ENCODE measurements at regions not wholly inside any gene's neighbourhood (a gene's known extent, or its start where the extent isn't known, plus 50 kb on each side); places are given as distances from the start of the nearest gene placed in this dataset.

GRCh38 chr5:124420952-124421351 lies 325.5 kb downstream of the ZNF608 start (continued):
- TF ChIP-seq ZNF518A (tag by site-specific recombination; conservative IDR thresholded peaks at IDR 0.05; ENCODE audit: low read depth) (no peak), ZNF114 (tag by site-specific recombination; IDR thresholded peaks at IDR 0.05) (no peak), PRDM4 (tag by site-specific recombination; IDR thresholded peaks at IDR 0.05) (no peak), MYNN (tag by site-specific recombination; IDR thresholded peaks at IDR 0.05; ENCODE audit: borderline replicate concordance) (no peak), ZNF280D (tag by site-specific recombination; IDR thresholded peaks at IDR 0.05) (no peak), ELK4 (IDR thresholded peaks at IDR 0.05; ENCODE audit: borderline replicate concordance, low read depth, low read length) (no peak)

- CTCF ChIA-PET = no interaction called here
- H3K4me1 ChIP-seq (ENCODE audit: control insufficient read depth, insufficient read depth, low read length) = peaks cover 4% of the 10 kb centered on the region; the same call in 1 of the 2 replicates
- H3K27ac ChIP-seq (ENCODE audit: extremely low read depth, low read depth, low read length) = no peak overlapping the region
- POLR2A ChIA-PET = no interaction called here
- peaks cover 4% of the 10 kb centered on the region for H3K9me3 ChIP-seq (ENCODE audit: control insufficient read depth, insufficient read depth, low read depth, low read length)
- no peak overlapping the region for H3K4me3 ChIP-seq (ENCODE audit: low read depth, low read length)
- H3K36me3 ChIP-seq (ENCODE audit: control insufficient read depth in 2 of 2, insufficient read depth in 1 of 2, low read length in 2 of 2) = no peaks in the 10 kb centered on the region
- TF ChIP-seq PATZ1 (tag by site-specific recombination; IDR thresholded peaks at IDR 0.05) (no peak), ZNF394 (tag by site-specific recombination; IDR thresholded peaks at IDR 0.05; ENCODE audit: borderline replicate concordance) (no peak), ZNF362 (tag by site-specific recombination; IDR thresholded peaks at IDR 0.05) (no peak), GLI2 (tag by site-specific recombination; IDR thresholded peaks at IDR 0.05; ENCODE audit: borderline replicate concordance, low read depth) (no peak), ZNF670 (tag by site-specific recombination; IDR thresholded peaks at IDR 0.05; ENCODE audit: low read depth) (no peak), MYNN (tag by site-specific recombination; IDR thresholded peaks at IDR 0.05; ENCODE audit: borderline replicate concordance) (no peak), ZSCAN18 (tag by site-specific recombination; IDR thresholded peaks at IDR 0.05) (no peak), ZNF473 (tag by site-specific recombination; IDR thresholded peaks at IDR 0.05) (no peak), CTCF (tag by site-specific recombination; IDR thresholded peaks at IDR 0.05) (no peak), EGR2 (tag by site-specific recombination; IDR thresholded peaks at IDR 0.05; ENCODE audit: low read depth) (no peak), TRIM28 (IDR thresholded peaks at IDR 0.05; ENCODE audit: borderline replicate concordance, low read length) (no peak), MZF1 (tag by site-specific recombination; IDR thresholded peaks at IDR 0.05; ENCODE audit: borderline replicate concordance) (no peak)
Measured at GRCh38 chr5:124419531-124419930, 326.9 kb downstream of the ZNF608 start.

Data from HEK293 (cell line).